HG03342 (cell line): ENCODE measurements at regions not wholly inside any gene's neighbourhood (a gene's known extent, or its start where the extent isn't known, plus 50 kb on each side); places are given as distances from the start of the nearest gene placed in this dataset.

Experiments
- ATAC-seq: cut with Tn5 transposase; IDR thresholded peaks from one replicate; pipeline ENCODE4 v1.9.1; 2021; ENCODE audit warnings: mild to moderate bottlenecking, moderate library complexity; ENCODE audit not compliant: unreplicated experiment

- peak; percentile 40 for ATAC-seq
These were observed 95.5 kb upstream of the COL8A1 start for GRCh38 chr3:99542767-99543518.

DNA sequence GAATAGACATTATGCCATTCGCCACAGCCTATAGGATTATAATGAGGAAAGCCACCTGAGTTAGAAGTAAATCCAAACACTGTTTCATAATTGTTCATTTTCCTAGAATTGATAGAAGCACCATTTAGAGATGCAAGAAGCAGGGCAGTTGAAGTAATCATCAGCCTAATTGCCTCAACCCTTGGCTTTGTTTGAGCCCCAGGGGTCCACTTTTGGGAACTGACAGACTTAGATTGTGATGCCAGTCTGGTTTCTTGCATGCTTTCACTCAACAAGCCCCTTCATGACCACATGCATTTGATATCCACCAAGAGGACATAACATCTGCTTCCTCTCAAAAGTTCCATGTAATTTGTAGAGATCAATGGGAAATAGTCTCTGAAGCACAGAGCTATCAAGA, 97.2 kb upstream of the COL8A1 start:
- ATAC-seq = no peak

DNA sequence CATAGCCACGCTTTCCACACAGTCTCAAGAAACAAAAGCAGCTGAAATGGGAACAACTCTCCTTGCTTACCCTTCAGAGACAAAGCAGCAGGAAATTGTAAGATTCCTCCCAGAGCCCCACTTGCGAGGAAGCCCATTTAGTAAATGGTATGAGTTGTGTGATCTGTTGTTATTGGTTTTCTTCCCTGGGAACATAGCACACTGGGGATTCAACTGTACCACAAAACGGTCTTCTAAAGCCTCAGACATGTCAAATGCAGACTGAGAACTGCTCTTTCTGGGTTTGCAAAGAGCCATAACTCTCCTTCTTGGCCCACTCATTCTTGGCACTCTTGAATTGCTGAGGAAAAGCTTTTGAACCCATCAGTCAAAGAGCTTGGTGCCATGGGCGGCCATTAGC, 101.0 kb upstream of the COL8A1 start:
- no peak for ATAC-seq

- ATAC-seq = no peak
These were observed 101.7 kb upstream of the COL8A1 start for GRCh38 chr3:99536555-99537314.

DNA sequence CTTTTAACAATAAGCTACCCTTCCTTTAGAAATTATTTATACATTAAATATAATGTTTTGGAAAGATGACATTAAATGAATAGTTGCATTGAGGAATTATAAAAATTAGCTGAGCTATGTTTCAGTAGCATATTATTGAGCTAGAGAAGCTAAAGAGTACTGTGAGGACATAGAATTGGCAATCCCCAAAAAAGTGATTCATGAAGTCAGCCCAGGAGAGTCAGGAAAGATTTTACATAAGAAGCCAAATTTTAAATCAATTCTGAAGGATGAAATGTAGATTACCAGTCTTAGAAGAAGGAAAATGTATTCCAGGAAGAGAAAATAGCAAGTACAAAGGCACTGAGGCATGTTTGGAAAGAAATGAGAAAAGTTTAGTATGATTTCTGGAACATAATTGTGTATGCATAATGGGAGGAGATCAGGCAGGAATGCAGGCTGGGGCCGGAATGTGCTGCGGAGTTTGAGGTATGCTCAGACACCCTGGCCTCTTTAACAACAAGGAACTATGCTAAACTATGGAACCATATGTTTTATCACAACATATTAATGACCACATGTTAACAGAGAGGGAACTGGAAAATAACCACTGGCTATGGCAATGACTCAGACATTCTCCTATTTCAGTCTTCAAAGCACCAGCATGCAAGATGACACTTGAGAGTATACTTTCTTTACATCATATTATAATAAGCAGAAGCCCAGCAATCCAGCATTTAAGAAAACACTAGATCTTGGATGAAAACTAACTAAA, 103.3 kb upstream of the COL8A1 start:
- no peak for ATAC-seq

GRCh38 chr3:99532246-99532645, 106.1 kb upstream of the COL8A1 start:
- ATAC-seq = peak; percentile 67

- no peak for ATAC-seq
These were observed 109.1 kb upstream of the COL8A1 start for GRCh38 chr3:99529265-99529664.

- no peak for ATAC-seq
These were observed 111.5 kb upstream of the COL8A1 start for GRCh38 chr3:99526921-99527320.

GRCh38 chr3:99524559-99524958, 113.8 kb upstream of the COL8A1 start:
- ATAC-seq = no peak

DNA sequence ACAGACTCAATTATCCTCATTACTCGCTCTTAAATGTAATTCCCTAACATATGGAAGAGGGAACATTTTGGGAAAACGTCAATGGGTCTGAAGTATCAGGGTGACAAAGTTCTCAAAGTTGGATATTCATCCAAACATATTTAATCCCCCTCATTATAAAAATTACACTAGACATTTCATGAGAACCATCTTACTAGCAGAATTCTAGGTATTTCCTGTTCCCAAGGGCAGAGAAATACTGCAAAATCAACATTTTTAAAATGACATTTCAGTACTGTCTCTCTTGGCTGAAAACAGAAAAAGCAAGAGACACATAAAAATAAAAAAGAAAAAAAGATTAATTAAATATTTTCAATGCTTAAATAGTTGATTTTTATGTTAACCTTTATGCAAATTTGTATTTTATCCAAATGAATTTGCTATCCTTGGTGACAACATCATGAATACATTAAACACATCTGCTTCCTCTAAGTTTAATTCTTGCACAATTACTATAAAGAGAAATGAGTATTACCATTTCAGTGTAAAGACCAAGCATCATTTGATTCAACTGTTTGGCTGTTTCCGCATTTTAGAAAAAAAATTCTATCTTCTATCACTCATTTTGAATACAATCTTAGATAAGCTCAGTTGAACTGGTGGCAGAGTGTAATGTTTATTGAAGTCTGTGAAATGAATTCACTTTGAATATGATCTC, 114.8 kb upstream of the COL8A1 start:
- no peak for ATAC-seq

GRCh38 chr3:99522147-99522546, 116.2 kb upstream of the COL8A1 start:
- ATAC-seq = no peak

DNA sequence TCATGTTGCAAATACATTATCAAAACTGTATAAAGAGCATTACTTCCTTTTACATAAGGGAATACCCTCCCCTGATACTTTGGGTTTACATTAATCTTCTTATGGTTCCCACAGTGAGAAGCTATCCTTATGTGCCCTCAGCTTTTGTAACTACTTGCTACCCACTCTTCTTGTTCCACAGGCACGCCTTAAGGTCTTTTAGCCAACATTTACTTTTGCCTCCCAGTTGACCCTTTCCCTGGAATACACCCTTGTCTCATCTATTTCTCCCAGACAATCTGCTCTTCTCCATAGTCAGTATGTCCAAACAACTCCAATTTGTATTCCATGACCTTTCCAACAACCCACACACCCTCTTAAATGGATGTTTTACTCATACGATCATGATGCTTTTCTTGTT, 116.8 kb upstream of the COL8A1 start:
- no peak for ATAC-seq

- no peak for ATAC-seq
These were observed 117.9 kb upstream of the COL8A1 start for GRCh38 chr3:99520513-99520912.

DNA sequence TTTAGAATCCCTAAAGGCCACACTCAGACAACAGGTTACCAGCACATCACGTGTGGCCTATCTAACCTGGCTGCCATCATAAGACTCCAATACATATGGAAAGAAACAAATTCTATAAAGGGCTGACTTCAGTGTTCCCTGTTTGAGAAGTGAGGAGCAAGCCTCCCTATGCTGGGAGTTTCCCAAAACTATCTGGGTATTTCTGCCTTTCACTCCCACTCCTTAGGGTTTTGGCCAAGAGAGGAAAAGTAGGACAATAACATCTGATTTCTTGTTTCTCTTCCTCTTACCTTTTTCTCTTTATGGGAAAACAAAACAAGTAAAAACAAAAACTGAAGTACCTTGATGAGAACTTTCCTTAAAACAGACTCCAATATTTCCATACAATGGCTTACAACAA, 121.5 kb upstream of the COL8A1 start:
- ATAC-seq = no peak

GRCh38 chr3:99515891-99516290, 122.5 kb upstream of the COL8A1 start:
- ATAC-seq = no peak

DNA sequence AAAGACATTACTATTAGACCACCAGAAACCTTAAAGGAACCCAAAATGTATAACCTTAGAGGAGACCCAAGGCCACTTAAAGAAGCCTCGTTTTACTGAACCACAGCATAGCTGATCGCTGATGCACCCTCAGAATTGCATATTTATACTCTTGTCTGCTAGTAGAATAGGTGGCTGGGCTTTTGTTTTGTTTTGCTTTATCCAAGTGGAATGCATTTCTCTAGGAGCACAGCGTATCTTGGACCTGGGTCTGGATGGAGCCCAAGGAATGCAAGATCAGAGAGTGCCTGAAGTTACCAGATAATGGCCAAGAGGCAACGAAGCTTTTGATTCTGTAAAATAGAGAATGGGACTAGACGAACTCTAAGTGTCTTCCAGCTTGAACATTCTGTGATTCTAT, 129.2 kb upstream of the COL8A1 start:
- no peak for ATAC-seq

DNA sequence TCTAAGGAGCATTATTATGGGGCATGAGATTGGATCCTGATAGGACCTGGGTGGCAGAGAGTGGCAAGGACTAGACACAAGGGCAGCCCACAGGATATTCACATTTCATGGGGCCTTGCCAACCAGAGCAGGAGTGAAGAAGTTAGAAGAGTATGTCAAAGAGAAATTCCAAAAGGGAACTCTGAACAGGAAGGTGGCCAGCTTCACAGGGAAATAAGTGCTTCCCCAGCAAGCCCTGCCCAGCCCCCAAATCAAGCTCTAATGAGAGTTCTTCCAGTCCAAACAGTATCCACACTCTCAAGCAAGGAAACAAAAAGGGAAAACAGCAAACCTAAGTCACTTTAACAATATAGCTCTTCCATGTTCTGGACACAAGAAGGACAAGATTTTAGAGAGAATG, 130.2 kb upstream of the COL8A1 start:
- ATAC-seq = no peak

- ATAC-seq = peak; percentile 99
These were observed 132.6 kb upstream of the COL8A1 start for GRCh38 chr3:99505646-99506269.

DNA sequence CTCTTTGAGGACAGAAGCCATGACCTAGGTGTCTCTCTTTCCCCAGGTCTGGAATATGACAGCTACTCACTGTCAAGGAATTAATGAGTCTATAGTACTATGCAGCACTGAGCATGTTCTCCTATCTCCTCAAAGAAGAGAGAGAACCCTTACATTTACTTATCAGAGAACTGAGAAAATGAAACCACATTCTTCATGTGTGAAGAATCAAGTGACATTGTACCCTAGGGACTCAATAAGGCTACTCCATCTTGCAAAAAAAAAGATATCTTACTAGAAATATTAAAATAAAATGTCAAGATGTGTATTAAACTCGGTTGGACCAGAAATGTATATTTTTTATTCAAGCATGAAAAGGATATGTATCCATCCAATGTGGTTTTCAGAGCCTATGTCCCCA, 133.2 kb upstream of the COL8A1 start:
- peak; percentile 41 for ATAC-seq

GRCh38 chr3:99504258-99504657, 134.1 kb upstream of the COL8A1 start:
- no peak for ATAC-seq

- ATAC-seq = no peak
These were observed 135.0 kb upstream of the COL8A1 start for GRCh38 chr3:99503350-99503749.
